NB4 (cell line): ENCODE measurements at regions not wholly inside any gene's neighbourhood (a gene's known extent, or its start where the extent isn't known, plus 50 kb on each side); places are given as distances from the start of the nearest gene placed in this dataset.

Source experiments
- POLR2A ChIP-seq: IDR thresholded peaks from 2 replicates; pipeline ENCODE4 v1.6.1; 2011; ENCODE audit warnings: mild to moderate bottlenecking; ENCODE audit not compliant: insufficient read length; ENCODE audit errors: extremely low read depth
- TF ChIP-seq, protein P1 (sequence below): IDR thresholded peaks from 2 replicates; pipeline ENCODE4 v1.6.1; 2011; ENCODE audit warnings: low read depth, low read length
- TF ChIP-seq, protein P2 (sequence below): IDR thresholded peaks from one replicate; pipeline ENCODE4 v1.5.1; 2012; ENCODE audit warnings: low read depth, low read length

DNA sequence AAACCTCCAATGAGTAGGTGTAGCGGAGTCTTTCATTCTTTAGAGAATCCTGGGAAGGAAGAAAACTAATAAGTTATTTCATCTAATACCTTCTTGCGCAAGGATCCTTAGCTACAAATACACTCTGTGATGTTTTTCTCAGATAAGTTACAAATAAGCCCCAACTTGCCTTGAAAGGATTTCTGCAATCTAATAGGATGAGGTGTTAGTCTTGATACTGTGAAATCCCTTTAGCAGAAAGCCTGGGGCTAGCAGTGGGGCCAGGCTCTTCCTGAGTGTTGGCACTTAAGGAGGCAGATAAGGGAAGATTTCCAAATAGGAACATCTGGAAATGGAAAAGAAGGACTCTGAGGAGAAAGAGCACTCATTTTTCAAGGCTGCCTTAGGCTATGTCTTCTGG lies 168.0 kb upstream of the DAB1 start:
- TF ChIP-seq, protein P1, sequence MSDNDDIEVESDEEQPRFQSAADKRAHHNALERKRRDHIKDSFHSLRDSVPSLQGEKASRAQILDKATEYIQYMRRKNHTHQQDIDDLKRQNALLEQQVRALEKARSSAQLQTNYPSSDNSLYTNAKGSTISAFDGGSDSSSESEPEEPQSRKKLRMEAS = no peak
- no peak for TF ChIP-seq POLR2A
- TF ChIP-seq, protein P2, sequence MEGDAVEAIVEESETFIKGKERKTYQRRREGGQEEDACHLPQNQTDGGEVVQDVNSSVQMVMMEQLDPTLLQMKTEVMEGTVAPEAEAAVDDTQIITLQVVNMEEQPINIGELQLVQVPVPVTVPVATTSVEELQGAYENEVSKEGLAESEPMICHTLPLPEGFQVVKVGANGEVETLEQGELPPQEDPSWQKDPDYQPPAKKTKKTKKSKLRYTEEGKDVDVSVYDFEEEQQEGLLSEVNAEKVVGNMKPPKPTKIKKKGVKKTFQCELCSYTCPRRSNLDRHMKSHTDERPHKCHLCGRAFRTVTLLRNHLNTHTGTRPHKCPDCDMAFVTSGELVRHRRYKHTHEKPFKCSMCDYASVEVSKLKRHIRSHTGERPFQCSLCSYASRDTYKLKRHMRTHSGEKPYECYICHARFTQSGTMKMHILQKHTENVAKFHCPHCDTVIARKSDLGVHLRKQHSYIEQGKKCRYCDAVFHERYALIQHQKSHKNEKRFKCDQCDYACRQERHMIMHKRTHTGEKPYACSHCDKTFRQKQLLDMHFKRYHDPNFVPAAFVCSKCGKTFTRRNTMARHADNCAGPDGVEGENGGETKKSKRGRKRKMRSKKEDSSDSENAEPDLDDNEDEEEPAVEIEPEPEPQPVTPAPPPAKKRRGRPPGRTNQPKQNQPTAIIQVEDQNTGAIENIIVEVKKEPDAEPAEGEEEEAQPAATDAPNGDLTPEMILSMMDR = no peak
